PC-3 (cell line): ENCODE measurements at regions not wholly inside any gene's neighbourhood (a gene's known extent, or its start where the extent isn't known, plus 50 kb on each side); places are given as distances from the start of the nearest gene placed in this dataset.
A peak's percentile ranks its signal among the peaks of the same experiment; 100 is the strongest.

Source experiments
- ATAC-seq: fragments of 200-7000 bp; cut with Tn5 transposase; 2 replicates; pipeline ENCODE4 v1.9.1; 2020; ENCODE audit warnings: mild to moderate bottlenecking, moderate library complexity
- BruUV-seq: library from RNA; stranded (reverse); fragments of 400-500 nt; replicated peaks from 2 replicates; lab custom pipeline; 2021; lab: Mats Ljungman, UMichigan
- CTCF ChIA-PET: fragments of 300-600 bp; sonication (Branson Sonifier 250); formaldehyde crosslinking; loops from one replicate; lab custom pipeline; 2022; ENCODE audit warnings: antibody characterized with exemption; lab: Charles Lee
- POLR2A ChIA-PET: fragments of 300-600 bp; sonication (Branson Sonifier 250); formaldehyde crosslinking; loops from one replicate; lab custom pipeline; 2022; ENCODE audit warnings: antibody characterized with exemption; ENCODE audit not compliant: unreplicated experiment; lab: Charles Lee
- DNase-seq: peaks from one replicate; pipeline ENCODE4 v3.0.0-alpha.2; 2015
- H2AFZ ChIP-seq: fragments of 300-600 bp; sonication (generic); 2 replicates; pipeline ENCODE4 v1.6.0; 2016; ENCODE audit warnings: antibody characterized with exemption, low read length
- H3F3A ChIP-seq: fragments of 300-600 bp; sonication (generic); one replicate; pipeline ENCODE4 v1.6.0; 2017; ENCODE audit warnings: antibody characterized with exemption, low read length, control low read depth, mild to moderate bottlenecking; ENCODE audit not compliant: unreplicated experiment
- H3K27ac ChIP-seq: fragments of 300-600 bp; sonication (generic); 2 replicates; pipeline ENCODE4 v1.5.1; 2016; ENCODE audit warnings: mild to moderate bottlenecking, low read length
- H3K27me3 ChIP-seq: fragments of 300-600 bp; sonication (generic); 2 replicates; pipeline ENCODE4 v1.6.1; 2016; ENCODE audit warnings: low read length, mixed read lengths
- H3K36me3 ChIP-seq: fragments of 300-600 bp; sonication (generic); 2 replicates; pipeline ENCODE4 v1.6.1; 2016; ENCODE audit warnings: low read depth, mixed run types, low read length, mixed read lengths
- H3K4me1 ChIP-seq: fragments of 300-600 bp; sonication (generic); 2 replicates; pipeline ENCODE4 v1.5.1; 2016; ENCODE audit warnings: low read length; ENCODE audit not compliant: insufficient read depth
- H3K4me2 ChIP-seq: fragments of 300-600 bp; sonication (generic); 2 replicates; pipeline ENCODE4 v1.6.0; 2016; ENCODE audit warnings: low read length
- H3K4me3 ChIP-seq: fragments of 300-600 bp; sonication (generic); 2 replicates; pipeline ENCODE4 v1.5.1; 2016; ENCODE audit warnings: mild to moderate bottlenecking, low read length, mixed read lengths
- H3K79me2 ChIP-seq: fragments of 300-600 bp; sonication (generic); 2 replicates; pipeline ENCODE4 v1.6.1; 2017; ENCODE audit warnings: low read length, mixed read lengths
- H3K9ac ChIP-seq: fragments of 300-600 bp; sonication (generic); 2 replicates; pipeline ENCODE4 v1.6.0; 2016; ENCODE audit warnings: mild to moderate bottlenecking, low read length
- H3K9me2 ChIP-seq: fragments of 300-600 bp; sonication (generic); replicated peaks from 2 replicates; pipeline ENCODE4 v1.6.1; 2016; ENCODE audit warnings: mixed run types, low read length, mixed read lengths
- H3K9me3 ChIP-seq: fragments of 300-600 bp; sonication (generic); 2 replicates; pipeline ENCODE4 v1.6.1; 2016; ENCODE audit warnings: low read length, mixed read lengths
- H4K20me1 ChIP-seq: fragments of 300-600 bp; sonication (generic); 2 replicates; pipeline ENCODE4 v1.6.1; 2016; ENCODE audit warnings: low read length, mixed read lengths
- EZH2 ChIP-seq: fragments of 300-600 bp; sonication (generic); IDR thresholded peaks from one replicate; pipeline ENCODE4 v1.6.1; 2017; ENCODE audit warnings: antibody characterized with exemption, mild to moderate bottlenecking, low read length; ENCODE audit not compliant: unreplicated experiment
- EZH2phosphoT487 ChIP-seq: fragments of 300-600 bp; sonication (generic); IDR thresholded peaks from 2 replicates; pipeline ENCODE4 v1.6.1; 2018; ENCODE audit warnings: mild to moderate bottlenecking, antibody characterized with exemption, low read length, borderline replicate concordance
- intact Hi-C: fragments of 100-400 bp; cut with micrococcal nuclease; formaldehyde crosslinking; loops from 2 replicates; pipeline ENCODE4 v1.9.0; 2023
- TF ChIP-seq, protein P1 (sequence below): fragments of 300-600 bp; sonication (generic); conservative IDR thresholded peaks from 2 replicates; pipeline ENCODE4 v1.5.1; 2017; ENCODE audit warnings: antibody characterized with exemption, low read depth, mild to moderate bottlenecking, low read length

DNA sequence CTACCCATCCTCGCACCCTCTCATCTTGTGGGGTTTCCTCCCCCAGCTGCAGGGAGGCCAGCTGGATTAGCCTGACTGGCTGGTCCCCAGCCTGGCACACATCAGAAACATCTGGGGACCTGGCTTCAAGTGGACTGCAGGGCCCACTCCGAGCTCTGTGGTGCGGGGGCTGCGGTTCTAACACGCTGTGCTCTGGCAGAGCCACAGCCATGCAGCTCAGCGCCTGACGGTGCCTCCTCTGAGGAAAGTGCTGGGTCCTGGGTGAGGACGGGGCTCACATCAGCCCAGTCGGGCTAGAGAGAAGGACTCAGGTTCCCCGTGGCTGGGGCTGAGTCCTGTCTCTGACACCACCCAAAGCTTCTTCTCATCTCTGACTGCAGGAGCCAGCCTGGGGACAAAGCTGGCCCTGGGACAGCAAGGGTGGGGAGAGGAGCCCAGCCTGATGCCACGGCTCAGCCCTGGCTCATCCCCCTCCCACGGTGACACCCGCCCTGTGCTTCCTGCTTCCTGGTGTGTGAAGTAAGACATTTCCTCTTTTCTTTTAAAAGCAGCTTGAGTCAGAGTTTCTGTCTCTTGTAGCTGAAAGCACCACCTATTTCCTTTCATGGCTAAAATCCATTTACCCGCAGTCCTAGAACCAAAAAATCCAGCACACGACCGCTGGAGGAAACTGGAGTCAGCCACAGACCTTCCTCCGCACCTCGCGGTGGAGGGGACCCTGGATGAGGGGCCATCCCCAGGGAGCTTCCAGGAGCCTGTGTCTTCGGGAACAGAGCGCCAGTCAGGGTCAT lies 127.4 kb upstream of the AFDN start:
- H3F3A ChIP-seq = no peaks in the 10 kb centered on the region
- H3K4me1 ChIP-seq = peaks cover 15% of the 10 kb centered on the region
- DNase-seq (peak; percentile 46), ATAC-seq (0 out of 2 replicates have a peak, but pooled peaks have one; percentile 24)
- no peaks in the 10 kb centered on the region for H3K27me3 ChIP-seq
- no peak overlapping the region for H3K4me3 ChIP-seq
- H4K20me1 ChIP-seq = no peaks in the 10 kb centered on the region
- peak overlapping the region; percentile 58 for H3K9ac ChIP-seq
- H3K4me2 ChIP-seq = peak overlapping the region; percentile 56
- TF ChIP-seq EZH2 (no peak), EZH2phosphoT487 (no peak)
- TF ChIP-seq, protein P1, sequence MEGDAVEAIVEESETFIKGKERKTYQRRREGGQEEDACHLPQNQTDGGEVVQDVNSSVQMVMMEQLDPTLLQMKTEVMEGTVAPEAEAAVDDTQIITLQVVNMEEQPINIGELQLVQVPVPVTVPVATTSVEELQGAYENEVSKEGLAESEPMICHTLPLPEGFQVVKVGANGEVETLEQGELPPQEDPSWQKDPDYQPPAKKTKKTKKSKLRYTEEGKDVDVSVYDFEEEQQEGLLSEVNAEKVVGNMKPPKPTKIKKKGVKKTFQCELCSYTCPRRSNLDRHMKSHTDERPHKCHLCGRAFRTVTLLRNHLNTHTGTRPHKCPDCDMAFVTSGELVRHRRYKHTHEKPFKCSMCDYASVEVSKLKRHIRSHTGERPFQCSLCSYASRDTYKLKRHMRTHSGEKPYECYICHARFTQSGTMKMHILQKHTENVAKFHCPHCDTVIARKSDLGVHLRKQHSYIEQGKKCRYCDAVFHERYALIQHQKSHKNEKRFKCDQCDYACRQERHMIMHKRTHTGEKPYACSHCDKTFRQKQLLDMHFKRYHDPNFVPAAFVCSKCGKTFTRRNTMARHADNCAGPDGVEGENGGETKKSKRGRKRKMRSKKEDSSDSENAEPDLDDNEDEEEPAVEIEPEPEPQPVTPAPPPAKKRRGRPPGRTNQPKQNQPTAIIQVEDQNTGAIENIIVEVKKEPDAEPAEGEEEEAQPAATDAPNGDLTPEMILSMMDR = no peak
- BruUV-seq = no TSS peak
- no peaks in the 10 kb centered on the region for H3K36me3 ChIP-seq
- peak overlapping the region; percentile 84 for H3K27ac ChIP-seq
- no peaks in the 10 kb centered on the region for H3K9me3 ChIP-seq
- H3K9me2 ChIP-seq = no peaks in the 10 kb centered on the region
- intact Hi-C loops = no loop called here
- POLR2A ChIA-PET = no interaction called here
- peak overlapping the region; percentile 79 for H2AFZ ChIP-seq
- H3K79me2 ChIP-seq = no peaks in the 10 kb centered on the region
- CTCF ChIA-PET = no interaction called here

GRCh38 chr6:167700199-167700598 lies 126.5 kb upstream of the AFDN start:
- H4K20me1 ChIP-seq = no peaks in the 10 kb centered on the region
- H3K9ac ChIP-seq = peak overlapping the region; percentile 58; the same call in 1 of the 2 replicates
- ATAC-seq = no peak
- intact Hi-C loops = no loop called here
- no peaks in the 10 kb centered on the region for H3K36me3 ChIP-seq
- no TSS peak for BruUV-seq
- no peaks in the 10 kb centered on the region for H3K79me2 ChIP-seq
- POLR2A ChIA-PET = no interaction called here
- DNase-seq = no peak
- H3K9me3 ChIP-seq = no peaks in the 10 kb centered on the region
- CTCF ChIA-PET = no interaction called here
- no peaks in the 10 kb centered on the region for H3K27me3 ChIP-seq
- H3K4me3 ChIP-seq = no peak overlapping the region
- H3K4me2 ChIP-seq = no peak overlapping the region
- TF ChIP-seq EZH2phosphoT487 (no peak), EZH2 (no peak)
- TF ChIP-seq, protein P1 = no peak
- peak overlapping the region; percentile 79 for H2AFZ ChIP-seq
- H3K9me2 ChIP-seq = no peaks in the 10 kb centered on the region
- peak overlapping the region; percentile 84 for H3K27ac ChIP-seq
- peaks cover 15% of the 10 kb centered on the region for H3K4me1 ChIP-seq
- no peaks in the 10 kb centered on the region for H3F3A ChIP-seq

GRCh38 chr6:167701010-167701409 lies 125.7 kb upstream of the AFDN start:
- DNase-seq (no peak), ATAC-seq (no peak)
- ChIA-PET POLR2A (no interaction called here), CTCF (no interaction called here)
- H3K27ac ChIP-seq = no peak overlapping the region
- H2AFZ ChIP-seq = no peak overlapping the region
- intact Hi-C loops = no loop called here
- no peaks in the 10 kb centered on the region for H4K20me1 ChIP-seq
- H3K9ac ChIP-seq = no peak overlapping the region
- H3K9me2 ChIP-seq = no peaks in the 10 kb centered on the region
- H3K9me3 ChIP-seq = no peaks in the 10 kb centered on the region
- TF ChIP-seq EZH2phosphoT487 = no peak
- TF ChIP-seq, protein P1 = no peak
- no peak for TF ChIP-seq EZH2
- H3K4me1 ChIP-seq = peaks cover 15% of the 10 kb centered on the region
- H3K27me3 ChIP-seq = no peaks in the 10 kb centered on the region
- no peaks in the 10 kb centered on the region for H3K79me2 ChIP-seq
- no TSS peak for BruUV-seq
- H3K4me3 ChIP-seq = no peak overlapping the region
- H3K36me3 ChIP-seq = no peaks in the 10 kb centered on the region
- no peak overlapping the region for H3K4me2 ChIP-seq
- no peaks in the 10 kb centered on the region for H3F3A ChIP-seq
